DND-41 (cell line): ENCODE measurements at regions not wholly inside any gene's neighbourhood (a gene's known extent, or its start where the extent isn't known, plus 50 kb on each side); places are given as distances from the start of the nearest gene placed in this dataset.

ENCODE experiments used
- EZH2 ChIP-seq: IDR thresholded peaks from 3 replicates; pipeline ENCODE4 v1.6.1; 2012; ENCODE audit warnings: borderline replicate concordance, low read depth, mild to moderate bottlenecking, moderate library complexity, low read length, inconsistent platforms; ENCODE audit not compliant: severe bottlenecking
- TF ChIP-seq, protein P1 (sequence below): IDR thresholded peaks from 2 replicates; pipeline ENCODE4 v1.5.1; 2012; ENCODE audit warnings: borderline replicate concordance, low read length, moderate library complexity, mild to moderate bottlenecking; ENCODE audit not compliant: poor library complexity, severe bottlenecking; ENCODE audit errors: extremely low read depth

DNA sequence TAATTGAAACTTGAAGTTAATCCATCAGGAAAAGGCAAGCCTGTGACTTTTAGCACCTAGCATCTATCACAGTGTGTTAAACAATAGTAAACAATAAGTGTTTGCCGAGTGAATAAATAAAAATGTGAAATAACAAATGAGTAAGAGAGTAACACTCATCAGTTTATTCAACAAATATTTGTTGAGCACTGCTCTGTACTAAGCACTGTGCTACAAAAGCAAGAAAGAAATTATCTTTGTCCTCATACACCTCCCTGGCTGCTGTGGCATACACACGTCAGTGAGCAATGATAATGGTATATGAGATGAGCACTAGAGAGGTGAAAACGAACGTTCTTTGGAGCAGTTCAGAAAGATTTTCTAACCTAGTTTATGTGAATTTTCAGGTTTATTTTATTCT, 295.0 kb upstream of the LRRC7 start:
- no peak for TF ChIP-seq EZH2
- TF ChIP-seq, protein P1, sequence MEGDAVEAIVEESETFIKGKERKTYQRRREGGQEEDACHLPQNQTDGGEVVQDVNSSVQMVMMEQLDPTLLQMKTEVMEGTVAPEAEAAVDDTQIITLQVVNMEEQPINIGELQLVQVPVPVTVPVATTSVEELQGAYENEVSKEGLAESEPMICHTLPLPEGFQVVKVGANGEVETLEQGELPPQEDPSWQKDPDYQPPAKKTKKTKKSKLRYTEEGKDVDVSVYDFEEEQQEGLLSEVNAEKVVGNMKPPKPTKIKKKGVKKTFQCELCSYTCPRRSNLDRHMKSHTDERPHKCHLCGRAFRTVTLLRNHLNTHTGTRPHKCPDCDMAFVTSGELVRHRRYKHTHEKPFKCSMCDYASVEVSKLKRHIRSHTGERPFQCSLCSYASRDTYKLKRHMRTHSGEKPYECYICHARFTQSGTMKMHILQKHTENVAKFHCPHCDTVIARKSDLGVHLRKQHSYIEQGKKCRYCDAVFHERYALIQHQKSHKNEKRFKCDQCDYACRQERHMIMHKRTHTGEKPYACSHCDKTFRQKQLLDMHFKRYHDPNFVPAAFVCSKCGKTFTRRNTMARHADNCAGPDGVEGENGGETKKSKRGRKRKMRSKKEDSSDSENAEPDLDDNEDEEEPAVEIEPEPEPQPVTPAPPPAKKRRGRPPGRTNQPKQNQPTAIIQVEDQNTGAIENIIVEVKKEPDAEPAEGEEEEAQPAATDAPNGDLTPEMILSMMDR, result no peak
